22Rv1 (cell line): ENCODE measurements at regions not wholly inside any gene's neighbourhood (a gene's known extent, or its start where the extent isn't known, plus 50 kb on each side); places are given as distances from the start of the nearest gene placed in this dataset.

Experiments
- CTCF ChIP-seq: fragments of 450-650 bp; IDR thresholded peaks from 2 replicates; pipeline ENCODE4 v1.5.1; 2017; ENCODE audit warnings: mild to moderate bottlenecking
- ZFX ChIP-seq: fragments of 450-650 bp; IDR thresholded peaks from 2 replicates; pipeline ENCODE4 v1.6.1; 2017; ENCODE audit warnings: antibody characterized with exemption, borderline replicate concordance

DNA sequence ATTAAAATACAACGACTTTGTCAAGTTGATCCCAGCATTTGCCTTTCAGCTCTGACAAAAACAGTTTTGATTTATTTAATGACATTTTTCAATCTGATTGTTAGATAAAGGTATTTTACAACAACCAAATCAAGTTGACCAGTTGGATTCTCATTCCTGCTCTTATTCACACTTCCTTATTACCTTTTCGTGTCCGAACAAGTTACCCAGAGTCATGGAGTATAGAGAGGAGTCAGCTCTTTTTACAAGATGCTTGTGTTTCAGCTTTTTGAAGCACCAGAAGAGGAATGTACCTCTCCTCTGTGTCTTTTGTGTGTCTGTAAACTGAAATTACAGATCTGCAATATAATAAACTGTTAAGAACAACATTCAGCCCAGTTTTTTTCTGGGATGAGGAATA, 151.3 kb upstream of the TMEM161B start:
- TF ChIP-seq CTCF (no peak), ZFX (no peak)
